Nucleus accumbens (tissue), 56 donors: ENCODE measurements at regions not wholly inside any gene's neighbourhood (a gene's known extent, or its start where the extent isn't known, plus 50 kb on each side); places are given as distances from the start of the nearest gene placed in this dataset.
"Not testable (repeated sequence)": the region's sequence is repeated elsewhere in the genome, so short reads cannot be mapped to it uniquely, and the experiment has no call there.

ENCODE experiments used
- DNase-seq, 56 donors: peaks; one replicate each; lab custom pipeline; 2025; lab: John Stamatoyannopoulos, UW

- DNase-seq: no peak
These were observed 57.1 kb downstream of the GRIN2B start for GRCh38 chr12:13924286-13924685.

- DNase-seq: no peak
These were observed 62.5 kb downstream of the GRIN2B start for GRCh38 chr12:13918897-13919296.

GRCh38 chr12:13915096-13915495 is 66.3 kb downstream of the GRIN2B start:
- no peak for DNase-seq

GRCh38 chr12:13913371-13913770 is 68.0 kb downstream of the GRIN2B start:
- DNase-seq: no peak

GRCh38 chr12:13911756-13912554 is 69.4 kb downstream of the GRIN2B start:
- no peak for DNase-seq

- DNase-seq: no peak
These were observed 75.6 kb downstream of the GRIN2B start for GRCh38 chr12:13905794-13906193.

- DNase-seq: no peak
These were observed 80.7 kb downstream of the GRIN2B start for GRCh38 chr12:13900718-13901117.

- not testable (repeated sequence) for DNase-seq
These were observed 83.0 kb downstream of the GRIN2B start for GRCh38 chr12:13898387-13898786.

GRCh38 chr12:13897811-13898210 is 83.6 kb downstream of the GRIN2B start:
- DNase-seq: no peak

GRCh38 chr12:13896063-13896626 is 85.3 kb downstream of the GRIN2B start:
- no peak for DNase-seq

- DNase-seq: no peak
These were observed 89.5 kb downstream of the GRIN2B start for GRCh38 chr12:13891902-13892301.

- DNase-seq: no peak
These were observed 90.5 kb downstream of the GRIN2B start for GRCh38 chr12:13890943-13891342.

- DNase-seq: no peak
These were observed 93.5 kb downstream of the GRIN2B start for GRCh38 chr12:13887779-13888388.

- no peak for DNase-seq
These were observed 99.2 kb downstream of the GRIN2B start for GRCh38 chr12:13882176-13882575.

GRCh38 chr12:13880613-13881012 is 100.8 kb downstream of the GRIN2B start:
- DNase-seq: no peak

- no peak for DNase-seq
These were observed 105.7 kb downstream of the GRIN2B start for GRCh38 chr12:13875744-13876143.

- no peak for DNase-seq
These were observed 111.1 kb downstream of the GRIN2B start for GRCh38 chr12:13870255-13870654.

GRCh38 chr12:13864081-13864673 is 117.2 kb downstream of the GRIN2B start:
- DNase-seq: peak in 50 of 56 donors; percentile 3 to 86 (median 38)

GRCh38 chr12:13857750-13858149 is 123.7 kb downstream of the GRIN2B start:
- DNase-seq: peak in 25 of 56 donors; percentile 6 to 69 (median 22)

- no peak for DNase-seq
These were observed 127.9 kb downstream of the GRIN2B start for GRCh38 chr12:13853471-13853870.

- DNase-seq: peak in 20 of 56 donors; percentile 2 to 57 (median 19)
These were observed 129.6 kb downstream of the GRIN2B start for GRCh38 chr12:13851828-13852227.
